ENCODE measurements at regions not wholly inside any gene's neighbourhood (a gene's known extent, or its start where the extent isn't known, plus 50 kb on each side); places are given as distances from the start of the nearest gene placed in this dataset.

DNA sequence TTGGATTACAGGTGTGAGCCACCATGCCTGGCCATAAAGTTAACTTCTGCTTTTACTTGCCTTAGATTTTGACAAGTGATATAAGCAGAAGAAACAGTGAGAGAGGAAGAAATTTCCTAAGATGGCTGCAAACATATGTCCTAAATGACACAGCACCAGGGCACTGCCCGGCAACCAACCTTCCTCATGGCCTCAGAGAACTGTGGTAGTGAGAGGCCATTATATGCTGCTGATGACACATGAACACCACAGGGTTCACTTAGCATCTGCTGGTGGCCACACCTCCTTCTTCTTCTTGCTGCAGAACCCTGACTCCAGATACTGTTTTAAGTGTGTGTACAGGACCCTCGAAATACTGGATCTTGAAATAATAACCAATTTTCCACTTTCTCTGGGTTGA lies 88.2 kb downstream of the KCTD12 start:
- no peak overlapping the region for H3K4me2 ChIP-seq (ENCODE audit: low read length)
- H3K79me2 ChIP-seq = no peaks in the 10 kb centered on the region
- no peak overlapping the region for H2AFZ ChIP-seq
- no peak overlapping the region for H3K9ac ChIP-seq
- H3K9me3 ChIP-seq (ENCODE audit: control insufficient read depth, low read length) = no peaks in the 10 kb centered on the region
- no peaks in the 10 kb centered on the region for H3K36me3 ChIP-seq (ENCODE audit: control insufficient read depth, insufficient read depth, low read length)
- no peaks in the 10 kb centered on the region for H3K4me1 ChIP-seq
- TF ChIP-seq, protein P1, sequence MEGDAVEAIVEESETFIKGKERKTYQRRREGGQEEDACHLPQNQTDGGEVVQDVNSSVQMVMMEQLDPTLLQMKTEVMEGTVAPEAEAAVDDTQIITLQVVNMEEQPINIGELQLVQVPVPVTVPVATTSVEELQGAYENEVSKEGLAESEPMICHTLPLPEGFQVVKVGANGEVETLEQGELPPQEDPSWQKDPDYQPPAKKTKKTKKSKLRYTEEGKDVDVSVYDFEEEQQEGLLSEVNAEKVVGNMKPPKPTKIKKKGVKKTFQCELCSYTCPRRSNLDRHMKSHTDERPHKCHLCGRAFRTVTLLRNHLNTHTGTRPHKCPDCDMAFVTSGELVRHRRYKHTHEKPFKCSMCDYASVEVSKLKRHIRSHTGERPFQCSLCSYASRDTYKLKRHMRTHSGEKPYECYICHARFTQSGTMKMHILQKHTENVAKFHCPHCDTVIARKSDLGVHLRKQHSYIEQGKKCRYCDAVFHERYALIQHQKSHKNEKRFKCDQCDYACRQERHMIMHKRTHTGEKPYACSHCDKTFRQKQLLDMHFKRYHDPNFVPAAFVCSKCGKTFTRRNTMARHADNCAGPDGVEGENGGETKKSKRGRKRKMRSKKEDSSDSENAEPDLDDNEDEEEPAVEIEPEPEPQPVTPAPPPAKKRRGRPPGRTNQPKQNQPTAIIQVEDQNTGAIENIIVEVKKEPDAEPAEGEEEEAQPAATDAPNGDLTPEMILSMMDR (IDR thresholded peaks at IDR 0.05) = no peak
- no peaks in the 10 kb centered on the region for H3K27me3 ChIP-seq (ENCODE audit: control insufficient read depth, insufficient read depth, low read length)
- no peak overlapping the region for H3K4me3 ChIP-seq (ENCODE audit: low read depth, low read length)
- no peak overlapping the region for H3K27ac ChIP-seq

DNA sequence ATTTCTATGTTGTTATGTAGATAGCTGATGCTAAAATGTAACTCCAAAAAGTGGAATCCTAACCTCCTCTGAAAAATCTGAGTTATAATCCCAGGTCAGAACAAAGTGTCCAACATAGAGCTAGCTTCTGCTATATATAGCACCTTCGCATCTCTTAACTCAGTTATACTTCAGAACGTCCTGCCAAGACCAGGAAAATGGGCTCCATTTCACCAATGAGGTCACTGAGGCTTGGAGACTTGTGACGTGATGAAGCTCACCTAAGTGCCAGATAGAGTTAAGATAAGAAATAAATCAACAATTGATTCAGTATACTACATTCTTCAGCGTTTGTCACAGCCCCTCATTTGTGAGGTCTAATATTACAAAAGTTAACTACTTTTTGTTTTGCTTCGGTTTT lies 88.8 kb downstream of the KCTD12 start:
- Histone ChIP-seq H3K27ac (no peak overlapping the region), H3K4me2 (ENCODE audit: low read length) (no peak overlapping the region), H3K27me3 (ENCODE audit: control insufficient read depth, insufficient read depth, low read length) (no peaks in the 10 kb centered on the region), H3K79me2 (no peaks in the 10 kb centered on the region), H3K9me3 (ENCODE audit: control insufficient read depth, low read length) (no peaks in the 10 kb centered on the region), H3K4me3 (ENCODE audit: low read depth, low read length) (no peak overlapping the region), H2AFZ (no peak overlapping the region), H3K36me3 (ENCODE audit: control insufficient read depth, insufficient read depth, low read length) (no peaks in the 10 kb centered on the region), H3K4me1 (no peaks in the 10 kb centered on the region), H3K9ac (no peak overlapping the region)
- TF ChIP-seq, protein P1 (IDR thresholded peaks at IDR 0.05) = no peak

DNA sequence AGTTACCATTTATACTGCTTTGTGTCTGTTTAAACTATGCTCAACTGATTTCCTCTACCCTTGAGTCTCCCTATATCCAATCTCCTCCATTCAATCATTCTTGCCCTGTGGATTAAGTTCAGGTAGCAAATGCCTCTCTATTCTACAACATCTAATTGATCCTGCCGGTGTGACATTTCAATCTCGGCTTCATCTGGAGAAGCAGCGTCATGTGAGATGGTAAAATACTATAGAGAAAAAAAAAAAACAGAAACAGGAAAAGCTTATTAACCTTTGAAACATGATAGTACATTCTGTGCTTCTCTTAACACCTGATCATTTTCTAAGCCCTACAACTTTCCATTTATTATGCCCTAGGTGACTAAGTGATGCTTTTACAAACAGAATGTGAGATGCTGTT lies 89.4 kb downstream of the KCTD12 start:
- H3K27ac ChIP-seq = no peak overlapping the region
- H2AFZ ChIP-seq = no peak overlapping the region
- TF ChIP-seq, protein P1 (IDR thresholded peaks at IDR 0.05) = no peak
- H3K4me2 ChIP-seq (ENCODE audit: low read length) = no peak overlapping the region
- no peaks in the 10 kb centered on the region for H3K4me1 ChIP-seq
- H3K4me3 ChIP-seq (ENCODE audit: low read depth, low read length) = no peak overlapping the region
- H3K27me3 ChIP-seq (ENCODE audit: control insufficient read depth, insufficient read depth, low read length) = no peaks in the 10 kb centered on the region
- H3K79me2 ChIP-seq = no peaks in the 10 kb centered on the region
- no peaks in the 10 kb centered on the region for H3K36me3 ChIP-seq (ENCODE audit: control insufficient read depth, insufficient read depth, low read length)
- H3K9me3 ChIP-seq (ENCODE audit: control insufficient read depth, low read length) = no peaks in the 10 kb centered on the region
- no peak overlapping the region for H3K9ac ChIP-seq

DNA sequence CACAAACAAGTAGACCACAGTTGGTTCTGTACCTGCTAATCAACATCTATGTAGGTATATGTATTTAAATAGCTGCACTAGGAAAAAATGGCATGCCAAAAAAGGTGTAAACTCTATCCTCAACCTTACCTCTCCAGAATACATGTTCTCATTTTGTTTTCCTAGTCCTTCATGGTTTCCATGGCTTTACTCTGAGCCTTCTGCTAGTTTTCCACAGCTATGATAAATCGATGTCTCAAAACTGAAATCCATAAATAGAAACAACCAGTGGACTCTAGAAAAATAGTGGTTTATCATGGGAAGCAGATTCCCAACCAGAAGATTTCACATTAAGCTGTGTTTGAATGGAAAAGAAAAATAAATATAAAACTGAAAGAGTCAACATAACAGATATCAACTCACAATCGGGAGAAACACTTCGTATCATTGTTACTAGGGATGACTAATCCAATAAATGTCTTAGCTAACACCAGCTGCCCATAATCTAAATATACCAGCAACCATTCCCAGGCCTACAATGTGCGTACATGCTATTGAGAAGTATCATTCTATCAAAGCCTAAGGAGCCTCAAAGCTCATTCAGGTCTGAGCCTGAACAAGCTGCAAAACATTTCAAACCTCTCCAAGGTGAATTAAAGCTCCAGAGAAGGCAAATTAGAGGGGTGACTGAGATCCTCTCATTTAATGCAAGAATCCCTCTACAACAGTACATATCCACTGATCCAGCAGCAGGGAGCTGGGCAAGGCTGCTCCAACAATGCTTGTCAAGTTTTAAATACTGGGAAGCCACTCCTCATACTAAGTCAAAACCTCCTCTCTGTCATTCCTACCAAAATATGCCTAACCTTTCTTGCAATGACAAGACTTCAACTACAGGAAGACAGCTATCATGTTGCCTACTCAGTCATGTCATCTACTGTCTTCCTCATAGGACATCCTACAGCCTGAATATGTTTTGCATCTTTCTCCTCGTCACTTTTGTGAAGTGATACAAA lies 90.2 kb downstream of the KCTD12 start:
- TF ChIP-seq, protein P1 (IDR thresholded peaks at IDR 0.05) = no peak
- Histone ChIP-seq H3K9ac (no peak overlapping the region), H3K4me2 (ENCODE audit: low read length) (no peak overlapping the region), H2AFZ (no peak overlapping the region), H3K4me1 (no peaks in the 10 kb centered on the region), H3K9me3 (ENCODE audit: control insufficient read depth, low read length) (no peaks in the 10 kb centered on the region), H3K27ac (no peak overlapping the region), H3K4me3 (ENCODE audit: low read depth, low read length) (no peak overlapping the region), H3K36me3 (ENCODE audit: control insufficient read depth, insufficient read depth, low read length) (no peaks in the 10 kb centered on the region), H3K79me2 (no peaks in the 10 kb centered on the region), H3K27me3 (ENCODE audit: control insufficient read depth, insufficient read depth, low read length) (no peaks in the 10 kb centered on the region)

All from parathyroid adenoma (tissue), 2 donors.